OCI-LY1 (cell line): ENCODE measurements at regions not wholly inside any gene's neighbourhood (a gene's known extent, or its start where the extent isn't known, plus 50 kb on each side); places are given as distances from the start of the nearest gene placed in this dataset.

Experiments used
- H2AFZ ChIP-seq: fragments of 200-600 bp; sonication (generic), shearing (Covaris generic); 2 replicates; pipeline ENCODE4 v1.6.0; 2014; ENCODE audit warnings: antibody characterized with exemption, mild to moderate bottlenecking, low read length
- H3F3A ChIP-seq: fragments of 200-600 bp; sonication (generic), shearing (Covaris generic); 2 replicates; pipeline ENCODE4 v1.6.0; 2014; ENCODE audit warnings: mild to moderate bottlenecking, antibody characterized with exemption, low read length, moderate library complexity; ENCODE audit not compliant: insufficient read depth
- H3K27ac ChIP-seq: fragments of 200-600 bp; sonication (generic); 2 replicates; pipeline ENCODE4 v1.5.1; 2014; ENCODE audit warnings: low read length, mixed run types, mild to moderate bottlenecking, low read depth; ENCODE audit not compliant: poor library complexity, severe bottlenecking
- H3K27me3 ChIP-seq: fragments of 200-600 bp; sonication (generic); 2 replicates; pipeline ENCODE4 v1.6.0; 2014; ENCODE audit warnings: antibody characterized with exemption, mild to moderate bottlenecking, low read length, moderate library complexity; ENCODE audit not compliant: insufficient read depth
- H3K36me3 ChIP-seq: fragments of 200-600 bp; sonication (generic); 2 replicates; pipeline ENCODE4 v1.6.1; 2014; ENCODE audit warnings: mild to moderate bottlenecking, antibody characterized with exemption, low read length, moderate library complexity, mixed read lengths; ENCODE audit not compliant: insufficient read depth
- H3K4me1 ChIP-seq: fragments of 200-600 bp; sonication (generic); 2 replicates; pipeline ENCODE4 v1.5.1; 2014; ENCODE audit warnings: mild to moderate bottlenecking, low read length, moderate library complexity; ENCODE audit not compliant: insufficient read depth, severe bottlenecking
- H3K4me2 ChIP-seq: fragments of 200-600 bp; sonication (generic), shearing (Covaris generic); 2 replicates; pipeline ENCODE4 v1.6.1; 2014; ENCODE audit warnings: low read length
- H3K4me3 ChIP-seq: fragments of 200-600 bp; sonication (generic); 2 replicates; pipeline ENCODE4 v1.5.1; 2014; ENCODE audit warnings: low read length, low read depth, mild to moderate bottlenecking, mixed read lengths; ENCODE audit not compliant: poor library complexity, severe bottlenecking
- H3K79me2 ChIP-seq: fragments of 200-600 bp; shearing (Covaris generic); 2 replicates; pipeline ENCODE4 v1.6.1; 2016; ENCODE audit warnings: mixed run types, low read length, mixed read lengths; ENCODE audit not compliant: insufficient read depth
- H3K9ac ChIP-seq: fragments of 200-600 bp; sonication (generic), shearing (Covaris generic); 2 replicates; pipeline ENCODE4 v1.6.1; 2014; ENCODE audit warnings: mild to moderate bottlenecking, low read length, mixed read lengths
- H3K9me2 ChIP-seq: fragments of 200-600 bp; sonication (generic), shearing (Covaris generic); 2 replicates; pipeline ENCODE4 v1.6.1; 2014; ENCODE audit warnings: low read depth, mild to moderate bottlenecking, low read length, mixed read lengths
- H3K9me3 ChIP-seq: fragments of 200-600 bp; shearing (Covaris generic); 2 replicates; pipeline ENCODE4 v1.6.1; 2014; ENCODE audit warnings: low read length, mixed read lengths
- H4K20me1 ChIP-seq: fragments of 200-600 bp; sonication (generic), shearing (Covaris generic); 2 replicates; pipeline ENCODE4 v1.6.0; 2016; ENCODE audit warnings: mild to moderate bottlenecking, low read length; ENCODE audit not compliant: insufficient read depth
- CTCF ChIP-seq: fragments of 200-600 bp; sonication (generic), shearing (Covaris generic); IDR thresholded peaks from 2 replicates; pipeline ENCODE4 v1.5.1; 2017; ENCODE audit warnings: mild to moderate bottlenecking, antibody characterized with exemption, low read length, moderate library complexity, mixed read lengths
- EZH2 ChIP-seq: fragments of 200-600 bp; sonication (generic), shearing (Covaris generic); IDR thresholded peaks from 2 replicates; pipeline ENCODE4 v1.8.0; 2017; ENCODE audit warnings: borderline replicate concordance, mixed run types, mild to moderate bottlenecking, antibody characterized with exemption, low read length, moderate library complexity, mixed read lengths

GRCh38 chr16:5668553-5668952 is 571.0 kb upstream of the EEF2KMT start:
- H3F3A ChIP-seq, result no peaks in the 10 kb centered on the region
- H3K27ac ChIP-seq, result no peak overlapping the region
- H4K20me1 ChIP-seq, result no peaks in the 10 kb centered on the region
- H3K36me3 ChIP-seq, result no peaks in the 10 kb centered on the region
- H2AFZ ChIP-seq, result no peak overlapping the region
- no peak for TF ChIP-seq EZH2
- no peak for TF ChIP-seq CTCF
- H3K9me3 ChIP-seq, result no peaks in the 10 kb centered on the region
- H3K9me2 ChIP-seq, result no peaks in the 10 kb centered on the region
- H3K9ac ChIP-seq, result no peak overlapping the region
- no peak overlapping the region for H3K4me3 ChIP-seq
- H3K4me1 ChIP-seq, result no peaks in the 10 kb centered on the region
- H3K27me3 ChIP-seq, result no peaks in the 10 kb centered on the region
- H3K4me2 ChIP-seq, result no peak overlapping the region
- no peaks in the 10 kb centered on the region for H3K79me2 ChIP-seq

DNA sequence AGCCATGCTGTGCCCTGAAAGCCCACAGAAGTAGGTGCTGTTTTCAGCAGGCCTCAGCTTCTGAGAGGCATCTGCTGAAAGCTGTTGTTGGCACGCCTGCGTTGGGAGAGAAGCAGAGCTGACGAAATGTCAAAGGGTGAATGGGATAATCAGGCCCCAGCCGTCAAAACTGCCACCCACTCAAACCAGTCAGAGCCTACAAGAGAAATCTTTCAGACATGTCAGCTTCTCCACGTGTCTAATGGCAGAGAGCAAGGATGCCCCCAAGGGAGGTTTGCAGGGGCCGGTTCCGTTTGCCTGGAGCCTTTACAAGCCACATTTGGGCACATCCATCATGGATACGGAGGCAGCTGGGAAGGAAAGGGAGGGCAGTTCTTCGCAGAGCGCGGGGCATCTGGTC is 568.2 kb upstream of the EEF2KMT start:
- no peak for TF ChIP-seq EZH2

DNA sequence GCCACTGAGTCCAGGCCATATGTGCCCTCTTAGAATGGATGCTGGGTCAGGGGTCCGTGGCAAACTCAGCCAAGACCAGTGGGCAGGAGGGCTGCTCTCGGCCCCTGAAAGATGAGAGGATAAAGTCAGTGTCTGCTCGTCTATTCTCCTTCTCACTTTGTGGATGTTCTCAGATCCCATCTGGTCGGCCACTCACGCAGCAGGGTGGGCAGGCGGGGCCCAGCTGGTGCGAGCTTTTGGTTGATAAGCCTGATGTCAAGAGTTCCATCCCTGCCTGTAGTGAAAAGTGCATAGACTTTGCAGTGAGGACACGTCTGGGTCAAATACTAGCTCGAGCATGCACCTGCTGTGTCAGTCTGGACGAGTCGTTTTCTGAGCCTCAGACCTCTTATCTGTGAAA is 556.2 kb upstream of the EEF2KMT start:
- TF ChIP-seq EZH2 (no peak), CTCF (no peak)
- no peaks in the 10 kb centered on the region for H3K9me3 ChIP-seq
- no peaks in the 10 kb centered on the region for H3K36me3 ChIP-seq
- no peak overlapping the region for H3K9ac ChIP-seq
- no peaks in the 10 kb centered on the region for H3K4me1 ChIP-seq
- H3K4me2 ChIP-seq, result no peak overlapping the region
- no peaks in the 10 kb centered on the region for H3K79me2 ChIP-seq
- H3K4me3 ChIP-seq, result no peak overlapping the region
- no peaks in the 10 kb centered on the region for H3K27me3 ChIP-seq
- H3K27ac ChIP-seq, result no peak overlapping the region
- H4K20me1 ChIP-seq, result no peaks in the 10 kb centered on the region
- no peaks in the 10 kb centered on the region for H3F3A ChIP-seq
- no peaks in the 10 kb centered on the region for H3K9me2 ChIP-seq
- H2AFZ ChIP-seq, result no peak overlapping the region

More for the DNA sequence above, 568.2 kb upstream of the EEF2KMT start:
- Histone ChIP-seq H3K36me3 (no peaks in the 10 kb centered on the region), H3K4me3 (no peak overlapping the region), H3K9me3 (no peaks in the 10 kb centered on the region), H3K79me2 (no peaks in the 10 kb centered on the region), H3K27me3 (no peaks in the 10 kb centered on the region), H3K4me1 (no peaks in the 10 kb centered on the region), H4K20me1 (no peaks in the 10 kb centered on the region), H3K27ac (no peak overlapping the region), H2AFZ (no peak overlapping the region), H3F3A (no peaks in the 10 kb centered on the region), H3K9me2 (no peaks in the 10 kb centered on the region), H3K9ac (no peak overlapping the region), H3K4me2 (no peak overlapping the region)

DNA sequence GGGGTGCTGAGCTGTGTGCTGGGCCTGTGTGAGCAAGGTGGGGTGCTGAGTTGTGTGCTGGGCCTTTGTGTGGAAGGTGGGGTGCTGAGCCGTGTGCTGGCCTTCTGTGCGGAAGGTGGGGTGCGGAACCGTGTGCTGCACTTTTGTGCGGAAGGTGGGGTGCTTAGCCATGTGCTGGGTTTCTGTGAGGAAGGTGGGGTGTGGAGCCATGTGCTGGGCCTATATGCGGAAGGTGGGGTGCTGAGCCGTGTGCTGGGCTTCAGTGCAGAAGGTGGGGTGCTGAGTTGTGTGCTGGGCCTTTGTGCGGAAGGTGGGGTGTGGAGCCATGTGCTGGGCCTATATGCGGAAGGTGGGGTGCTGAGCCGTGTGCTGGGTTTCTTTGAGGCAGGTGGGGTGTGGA is 555.4 kb upstream of the EEF2KMT start:
- TF ChIP-seq CTCF (no peak), EZH2 (no peak)
- Histone ChIP-seq H3K4me3 (no peak overlapping the region), H3K4me1 (no peaks in the 10 kb centered on the region), H3K4me2 (no peak overlapping the region), H4K20me1 (no peaks in the 10 kb centered on the region), H3K9me3 (no peaks in the 10 kb centered on the region), H3K27me3 (no peaks in the 10 kb centered on the region), H2AFZ (no peak overlapping the region), H3K9ac (no peak overlapping the region), H3K27ac (no peak overlapping the region), H3K79me2 (no peaks in the 10 kb centered on the region), H3F3A (no peaks in the 10 kb centered on the region), H3K9me2 (no peaks in the 10 kb centered on the region), H3K36me3 (no peaks in the 10 kb centered on the region)
